Kidney tubule cell (primary cell): ENCODE measurements at regions not wholly inside any gene's neighbourhood (a gene's known extent, or its start where the extent isn't known, plus 50 kb on each side); places are given as distances from the start of the nearest gene placed in this dataset.
"Not testable (repeated sequence)": the region's sequence is repeated elsewhere in the genome, so short reads cannot be mapped to it uniquely, and the experiment has no call there.

Experiments used
- DNase-seq: peaks from one replicate; pipeline ENCODE4 v3.0.0-alpha.2; 2018; ENCODE audit warnings: low spot score

- DNase-seq = no peak
Measured at GRCh38 chr3:145035682-145036081, 1064.1 kb downstream of the DIPK2A start.

- DNase-seq = not testable (repeated sequence)
Measured at GRCh38 chr3:145054055-145054454, 1082.4 kb downstream of the DIPK2A start.

GRCh38 chr3:145055375-145056076, 1083.9 kb downstream of the DIPK2A start:
- DNase-seq = no peak

GRCh38 chr3:145058483-145058882, 1086.9 kb downstream of the DIPK2A start:
- no peak for DNase-seq

- DNase-seq = no peak
Measured at GRCh38 chr3:145063616-145064015, 1092.0 kb downstream of the DIPK2A start.

- DNase-seq = no peak
Measured at GRCh38 chr3:145070795-145071194, 1090.2 kb downstream of the PLOD2 start.

- DNase-seq = no peak
Measured at GRCh38 chr3:145079436-145079835, 1081.5 kb downstream of the PLOD2 start.

- DNase-seq = no peak
Measured at GRCh38 chr3:145087038-145087437, 1073.9 kb downstream of the PLOD2 start.

- DNase-seq = no peak
Measured at GRCh38 chr3:145088917-145089316, 1072.1 kb downstream of the PLOD2 start.

GRCh38 chr3:145089337-145089736, 1071.6 kb downstream of the PLOD2 start:
- no peak for DNase-seq

GRCh38 chr3:145094355-145094941, 1066.5 kb downstream of the PLOD2 start:
- DNase-seq = peak; percentile 26

GRCh38 chr3:145111141-145111540, 1049.8 kb downstream of the PLOD2 start:
- not testable (repeated sequence) for DNase-seq

- DNase-seq = no peak
Measured at GRCh38 chr3:145116769-145117168, 1044.2 kb downstream of the PLOD2 start.

GRCh38 chr3:145118303-145118702, 1042.7 kb downstream of the PLOD2 start:
- no peak for DNase-seq

- DNase-seq = peak; percentile 66
Measured at GRCh38 chr3:145124900-145125678, 1035.9 kb downstream of the PLOD2 start.

GRCh38 chr3:145133281-145133680, 1027.7 kb downstream of the PLOD2 start:
- no peak for DNase-seq

GRCh38 chr3:145134738-145135137, 1026.2 kb downstream of the PLOD2 start:
- no peak for DNase-seq

- no peak for DNase-seq
Measured at GRCh38 chr3:145144361-145144760, 1016.6 kb downstream of the PLOD2 start.

GRCh38 chr3:145145461-145145860, 1015.5 kb downstream of the PLOD2 start:
- DNase-seq = no peak

- no peak for DNase-seq
Measured at GRCh38 chr3:145159640-145160039, 1001.3 kb downstream of the PLOD2 start.

- DNase-seq = no peak
Measured at GRCh38 chr3:145170121-145170520, 990.9 kb downstream of the PLOD2 start.

- no peak for DNase-seq
Measured at GRCh38 chr3:145175626-145176025, 985.4 kb downstream of the PLOD2 start.

GRCh38 chr3:145176907-145177306, 984.1 kb downstream of the PLOD2 start:
- DNase-seq = no peak
